ENCODE measurements at regions not wholly inside any gene's neighbourhood (a gene's known extent, or its start where the extent isn't known, plus 50 kb on each side); places are given as distances from the start of the nearest gene placed in this dataset.

GRCh38 chr10:78543749-78544362 lies 510.2 kb downstream of the RPS24 start:
- Histone ChIP-seq H3K4me1 (no peaks in the 10 kb centered on the region), H3K27me3 (no peaks in the 10 kb centered on the region), H3K4me3 (ENCODE audit: low read depth, low read length) (no peak overlapping the region), H3K36me3 (no peaks in the 10 kb centered on the region), H3K9me3 (no peaks in the 10 kb centered on the region)
- no peak for TF ChIP-seq CTCF (IDR thresholded peaks at IDR 0.05; ENCODE audit: low read depth, low read length)
- DNase-seq, result no peak

GRCh38 chr10:78544423-78545090 lies 510.9 kb downstream of the RPS24 start:
- Histone ChIP-seq H3K27me3 (no peaks in the 10 kb centered on the region), H3K9me3 (no peaks in the 10 kb centered on the region), H3K4me3 (ENCODE audit: low read depth, low read length) (no peak overlapping the region), H3K4me1 (no peaks in the 10 kb centered on the region), H3K36me3 (no peaks in the 10 kb centered on the region)
- no peak for DNase-seq
- no peak for TF ChIP-seq CTCF (IDR thresholded peaks at IDR 0.05; ENCODE audit: low read depth, low read length)

GRCh38 chr10:78545756-78546155 lies 512.1 kb downstream of the RPS24 start:
- Histone ChIP-seq H3K4me1 (no peaks in the 10 kb centered on the region), H3K4me3 (ENCODE audit: low read depth, low read length) (no peak overlapping the region), H3K36me3 (no peaks in the 10 kb centered on the region), H3K27me3 (no peaks in the 10 kb centered on the region), H3K9me3 (no peaks in the 10 kb centered on the region)
- DNase-seq, result no peak
- TF ChIP-seq CTCF (IDR thresholded peaks at IDR 0.05; ENCODE audit: low read depth, low read length), result no peak

DNA sequence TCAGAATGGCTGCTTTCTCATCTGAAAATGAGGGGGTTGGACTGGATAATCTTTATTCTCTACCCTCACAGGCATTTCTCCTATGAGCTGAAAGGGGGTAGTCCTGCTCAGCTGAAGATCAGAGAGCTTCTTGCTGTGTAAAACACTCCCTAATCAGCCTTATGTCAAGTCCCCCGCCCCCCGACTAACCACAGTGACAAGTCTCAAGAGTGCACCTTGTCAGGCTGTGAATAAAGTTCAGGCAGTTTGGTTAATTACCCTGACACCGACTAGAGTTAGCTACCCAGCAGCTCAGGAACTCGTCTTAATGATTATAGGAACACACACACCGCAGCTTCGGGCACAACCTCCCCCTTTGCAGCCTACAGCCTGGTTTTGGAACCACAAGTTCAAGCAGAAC lies 513.7 kb downstream of the RPS24 start:
- DNase-seq, result no peak
- Histone ChIP-seq H3K36me3 (no peaks in the 10 kb centered on the region), H3K4me3 (ENCODE audit: low read depth, low read length) (no peak overlapping the region), H3K27me3 (no peaks in the 10 kb centered on the region), H3K4me1 (peaks cover 12% of the 10 kb centered on the region), H3K9me3 (no peaks in the 10 kb centered on the region)
- TF ChIP-seq CTCF (IDR thresholded peaks at IDR 0.05; ENCODE audit: low read depth, low read length), result no peak

- no peak for TF ChIP-seq CTCF (IDR thresholded peaks at IDR 0.05; ENCODE audit: low read depth, low read length)
- Histone ChIP-seq H3K27me3 (no peaks in the 10 kb centered on the region), H3K4me3 (ENCODE audit: low read depth, low read length) (no peak overlapping the region), H3K36me3 (no peaks in the 10 kb centered on the region), H3K4me1 (peaks cover 12% of the 10 kb centered on the region), H3K9me3 (no peaks in the 10 kb centered on the region)
- DNase-seq, result no peak
Observed at GRCh38 chr10:78547905-78548304, 514.2 kb downstream of the RPS24 start.

- TF ChIP-seq CTCF (IDR thresholded peaks at IDR 0.05; ENCODE audit: low read depth, low read length), result no peak
- H3K27me3 ChIP-seq, result no peaks in the 10 kb centered on the region
- H3K4me3 ChIP-seq (ENCODE audit: low read depth, low read length), result no peak overlapping the region
- no peak for DNase-seq
- peaks cover 12% of the 10 kb centered on the region for H3K4me1 ChIP-seq
- H3K36me3 ChIP-seq, result no peaks in the 10 kb centered on the region
- no peaks in the 10 kb centered on the region for H3K9me3 ChIP-seq
Observed at GRCh38 chr10:78548369-78548768, 514.7 kb downstream of the RPS24 start.
